ENCODE measurements at regions not wholly inside any gene's neighbourhood (a gene's known extent, or its start where the extent isn't known, plus 50 kb on each side); places are given as distances from the start of the nearest gene placed in this dataset.

- Histone ChIP-seq H3K27me3 (ENCODE audit: control insufficient read depth, insufficient read depth, low read length) (no peaks in the 10 kb centered on the region), H3K4me3 (ENCODE audit: low read depth in 2 of 2, low read length in 2 of 2) (no peak overlapping the region), H3K36me3 (ENCODE audit: control insufficient read depth, insufficient read depth, low read length) (no peaks in the 10 kb centered on the region), H3K27ac (ENCODE audit: low read length) (no peak overlapping the region), H3K4me1 (ENCODE audit: control insufficient read depth, insufficient read depth, low read length) (no peaks in the 10 kb centered on the region), H3K9me3 (ENCODE audit: control insufficient read depth, insufficient read depth, low read depth, low read length) (no peaks in the 10 kb centered on the region)
- POLR2A ChIA-PET = no interaction called here
- TF ChIP-seq POLR2AphosphoS5 (IDR thresholded peaks at IDR 0.05; ENCODE audit: low read depth, low read length) (no peak), SIN3A (IDR thresholded peaks at IDR 0.05; ENCODE audit: borderline replicate concordance, insufficient read depth, low read depth, low read length) (no peak), TCF7L2 (IDR thresholded peaks at IDR 0.05; ENCODE audit: low read depth, low read length) (no peak), CTCF (IDR thresholded peaks at IDR 0.05) (no peak), REST (IDR thresholded peaks at IDR 0.05; ENCODE audit: insufficient read depth in 1 of 2, low read depth in 2 of 2, low read length in 1 of 2) (no peak)
- CTCF ChIA-PET = no interaction called here
- intact Hi-C loops (cut with micrococcal nuclease; ENCODE audit: unreplicated experiment) = no loop called here
- DNase-seq (ENCODE audit: low read depth, low spot score) = no peak
- ATAC-seq = no peak
- BruUV-seq (replicated peaks) = no TSS peak
- in situ Hi-C loops (cut with HindIII; ENCODE audit: low pct_unique_long_range_greater_than_20kb, low sequenced_read_pairs) = no loop called here
Measured at GRCh38 chr5:116371431-116371830, 203.2 kb downstream of the SEMA6A start.

- DNase-seq (ENCODE audit: low read depth, low spot score) (no peak), ATAC-seq (no peak)
- H3K27ac ChIP-seq (ENCODE audit: low read length) = no peak overlapping the region
- no peak for TF ChIP-seq TCF7L2 (IDR thresholded peaks at IDR 0.05; ENCODE audit: low read depth, low read length)
- no peak for TF ChIP-seq SIN3A (IDR thresholded peaks at IDR 0.05; ENCODE audit: borderline replicate concordance, insufficient read depth, low read depth, low read length)
- no peak for TF ChIP-seq CTCF (IDR thresholded peaks at IDR 0.05)
- TF ChIP-seq POLR2AphosphoS5 (IDR thresholded peaks at IDR 0.05; ENCODE audit: low read depth, low read length) = no peak
- TF ChIP-seq REST (IDR thresholded peaks at IDR 0.05; ENCODE audit: insufficient read depth in 1 of 2, low read depth in 2 of 2, low read length in 1 of 2) = no peak
- no TSS peak for BruUV-seq (replicated peaks)
- intact Hi-C loops (cut with micrococcal nuclease; ENCODE audit: unreplicated experiment) (no loop called here), in situ Hi-C loops (cut with HindIII; ENCODE audit: low pct_unique_long_range_greater_than_20kb, low sequenced_read_pairs) (no loop called here)
- H3K4me3 ChIP-seq (ENCODE audit: low read depth in 2 of 2, low read length in 2 of 2) = no peak overlapping the region
- no peaks in the 10 kb centered on the region for H3K4me1 ChIP-seq (ENCODE audit: control insufficient read depth, insufficient read depth, low read length)
- no peaks in the 10 kb centered on the region for H3K36me3 ChIP-seq (ENCODE audit: control insufficient read depth, insufficient read depth, low read length)
- no peaks in the 10 kb centered on the region for H3K27me3 ChIP-seq (ENCODE audit: control insufficient read depth, insufficient read depth, low read length)
- POLR2A ChIA-PET = no interaction called here
- no peaks in the 10 kb centered on the region for H3K9me3 ChIP-seq (ENCODE audit: control insufficient read depth, insufficient read depth, low read depth, low read length)
- CTCF ChIA-PET = no interaction called here
Measured at GRCh38 chr5:116370886-116371285, 203.7 kb downstream of the SEMA6A start.

Data from Panc1 (cell line).